GM12864 (cell line): ENCODE measurements at regions not wholly inside any gene's neighbourhood (a gene's known extent, or its start where the extent isn't known, plus 50 kb on each side); places are given as distances from the start of the nearest gene placed in this dataset.
"Not testable (repeated sequence)": the region's sequence is repeated elsewhere in the genome, so short reads cannot be mapped to it uniquely, and the experiment has no call there.

Source experiments
- DNase-seq: peaks from one replicate; pipeline ENCODE4 v3.0.0-alpha.2; 2011; ENCODE audit warnings: low read depth
- H3K4me3 ChIP-seq: 2 replicates; pipeline ENCODE4 v1.5.1; 2011; ENCODE audit warnings: mild to moderate bottlenecking, low read depth, low read length, control low read depth
- TF ChIP-seq, protein P1 (sequence below): IDR thresholded peaks from 2 replicates; pipeline ENCODE4 v1.5.1; 2011; ENCODE audit warnings: low read depth, mild to moderate bottlenecking, moderate library complexity, low read length, control low read depth, inconsistent platforms; ENCODE audit errors: missing control alignments

DNA sequence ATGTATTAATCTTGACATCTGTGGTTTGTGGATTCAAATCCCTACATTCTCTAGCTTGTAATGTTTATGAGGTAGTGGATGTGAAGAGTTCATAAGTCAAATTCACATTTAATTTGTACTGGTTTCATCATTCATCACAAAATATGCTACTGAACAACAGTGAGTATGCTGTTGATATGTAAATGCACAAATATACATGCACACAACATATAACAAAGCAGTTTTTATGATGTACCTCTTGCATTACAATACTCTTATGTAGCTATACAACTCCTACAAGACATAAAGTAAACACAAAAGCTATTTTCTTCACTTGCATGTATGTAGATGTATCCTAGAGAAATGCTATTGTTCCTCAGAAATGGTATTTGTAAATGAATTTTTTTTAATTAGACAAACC lies 111.0 kb upstream of the ANTXRL start:
- DNase-seq = no peak
- H3K4me3 ChIP-seq = no peak overlapping the region
- TF ChIP-seq, protein P1, sequence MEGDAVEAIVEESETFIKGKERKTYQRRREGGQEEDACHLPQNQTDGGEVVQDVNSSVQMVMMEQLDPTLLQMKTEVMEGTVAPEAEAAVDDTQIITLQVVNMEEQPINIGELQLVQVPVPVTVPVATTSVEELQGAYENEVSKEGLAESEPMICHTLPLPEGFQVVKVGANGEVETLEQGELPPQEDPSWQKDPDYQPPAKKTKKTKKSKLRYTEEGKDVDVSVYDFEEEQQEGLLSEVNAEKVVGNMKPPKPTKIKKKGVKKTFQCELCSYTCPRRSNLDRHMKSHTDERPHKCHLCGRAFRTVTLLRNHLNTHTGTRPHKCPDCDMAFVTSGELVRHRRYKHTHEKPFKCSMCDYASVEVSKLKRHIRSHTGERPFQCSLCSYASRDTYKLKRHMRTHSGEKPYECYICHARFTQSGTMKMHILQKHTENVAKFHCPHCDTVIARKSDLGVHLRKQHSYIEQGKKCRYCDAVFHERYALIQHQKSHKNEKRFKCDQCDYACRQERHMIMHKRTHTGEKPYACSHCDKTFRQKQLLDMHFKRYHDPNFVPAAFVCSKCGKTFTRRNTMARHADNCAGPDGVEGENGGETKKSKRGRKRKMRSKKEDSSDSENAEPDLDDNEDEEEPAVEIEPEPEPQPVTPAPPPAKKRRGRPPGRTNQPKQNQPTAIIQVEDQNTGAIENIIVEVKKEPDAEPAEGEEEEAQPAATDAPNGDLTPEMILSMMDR = no peak

DNA sequence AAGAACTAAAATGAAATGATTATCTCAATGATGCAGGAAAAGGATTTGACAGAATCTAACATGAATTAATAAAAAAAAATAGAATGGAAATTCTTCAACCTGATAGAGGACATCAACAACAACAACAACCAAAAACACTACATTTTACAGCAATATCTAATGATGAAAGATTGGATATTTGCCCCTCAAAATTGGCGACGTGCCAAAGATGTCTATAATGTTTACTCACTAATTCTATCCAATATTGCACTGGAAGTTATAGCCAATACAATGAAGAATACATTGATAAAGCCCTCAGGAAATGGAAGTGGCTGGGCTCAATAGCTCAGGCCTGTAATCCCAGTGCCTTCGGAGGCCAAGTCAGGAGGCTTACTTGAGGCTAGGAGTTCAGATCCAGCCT lies 99.4 kb upstream of the ANTXRL start:
- H3K4me3 ChIP-seq, DNase-seq: not testable (repeated sequence)

DNA sequence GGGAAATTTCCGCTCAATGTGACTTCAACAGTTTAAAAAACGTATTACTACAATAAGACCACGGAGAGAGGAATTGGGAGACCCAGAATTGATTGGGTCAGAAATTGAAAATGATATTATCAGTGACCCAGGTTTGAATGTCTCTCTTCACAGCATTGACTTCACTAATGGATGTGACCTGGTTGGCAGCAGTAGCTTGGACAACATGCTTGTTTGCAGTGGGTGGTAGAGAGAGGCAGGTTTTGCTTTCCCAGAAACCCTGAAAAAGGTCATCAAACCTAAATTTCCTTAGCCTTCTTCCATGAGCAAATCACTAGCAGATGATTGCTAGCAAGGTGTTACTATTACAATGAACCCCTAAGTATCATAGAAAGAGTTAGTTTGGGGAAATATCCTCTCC lies 89.7 kb upstream of the ANTXRL start:
- DNase-seq = no peak
- TF ChIP-seq, protein P1 = no peak
- no peak overlapping the region for H3K4me3 ChIP-seq

DNA sequence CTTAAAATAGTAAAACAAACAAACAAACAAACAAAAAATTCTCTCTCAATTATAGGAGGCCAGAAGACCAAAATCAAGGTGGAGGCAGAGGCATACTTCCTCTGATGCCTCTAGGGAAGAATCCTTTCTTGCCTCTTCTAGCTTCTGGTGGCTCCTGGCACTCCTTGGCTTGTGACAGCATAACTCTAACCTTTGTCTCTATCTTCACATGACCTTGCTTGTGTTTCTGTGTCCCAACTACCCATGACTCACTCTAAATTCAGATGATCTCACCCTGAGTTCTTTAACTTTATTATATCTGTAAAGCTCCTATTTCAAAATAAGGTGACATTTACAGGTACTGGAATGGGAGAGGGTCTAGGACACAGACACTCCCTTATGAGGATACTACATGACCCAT lies 88.3 kb upstream of the ANTXRL start:
- no peak overlapping the region for H3K4me3 ChIP-seq
- DNase-seq = no peak
- TF ChIP-seq, protein P1 = no peak

DNA sequence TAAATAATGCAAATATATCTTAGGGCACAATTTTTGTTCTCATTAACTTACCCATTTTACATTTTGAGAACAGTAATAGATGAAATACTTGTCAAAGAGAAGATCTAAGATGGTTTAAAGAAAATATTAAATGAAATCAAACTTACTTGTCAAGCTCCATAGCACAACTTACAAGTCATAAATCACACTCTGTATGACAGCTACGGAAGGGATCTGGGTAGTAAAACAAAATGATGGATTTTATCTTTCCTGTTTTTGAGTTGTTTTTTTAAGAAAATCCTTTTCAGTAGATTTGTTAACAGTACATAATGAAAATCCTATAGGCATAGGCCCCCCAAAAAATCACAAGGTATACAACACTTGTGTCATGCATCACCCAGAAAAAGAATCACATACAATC lies 84.4 kb upstream of the ANTXRL start:
- not testable (repeated sequence) for H3K4me3 ChIP-seq, DNase-seq

DNA sequence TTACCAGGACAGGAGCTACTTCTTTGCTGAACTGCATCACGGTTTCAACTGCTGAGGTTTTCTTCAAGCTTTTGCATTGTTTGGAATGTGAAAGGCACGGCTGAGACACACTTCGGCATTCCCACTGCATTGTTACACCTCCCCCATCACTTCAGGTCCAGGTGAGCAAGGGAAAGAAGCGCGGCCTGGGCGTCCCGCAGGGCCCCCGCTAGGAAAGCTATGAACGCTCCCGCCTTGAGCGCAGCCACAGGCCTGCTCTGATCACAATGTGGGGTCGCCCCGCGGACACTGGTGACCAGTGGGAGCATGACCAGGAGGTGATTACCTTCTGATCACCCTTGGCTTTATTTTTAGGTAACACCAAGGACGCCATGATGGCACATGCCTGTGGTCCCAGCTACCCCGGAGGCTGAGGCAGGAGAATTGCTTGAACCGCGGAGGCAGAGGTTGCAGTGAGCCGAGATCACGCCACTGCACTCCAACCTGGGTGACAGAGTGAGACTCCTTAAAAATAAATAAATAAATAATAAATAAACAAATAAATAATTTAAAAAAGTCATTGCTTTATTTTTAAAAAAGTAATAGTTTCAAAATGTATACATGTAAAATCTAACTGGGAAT lies 82.2 kb upstream of the ANTXRL start:
- H3K4me3 ChIP-seq, DNase-seq: not testable (repeated sequence)

DNA sequence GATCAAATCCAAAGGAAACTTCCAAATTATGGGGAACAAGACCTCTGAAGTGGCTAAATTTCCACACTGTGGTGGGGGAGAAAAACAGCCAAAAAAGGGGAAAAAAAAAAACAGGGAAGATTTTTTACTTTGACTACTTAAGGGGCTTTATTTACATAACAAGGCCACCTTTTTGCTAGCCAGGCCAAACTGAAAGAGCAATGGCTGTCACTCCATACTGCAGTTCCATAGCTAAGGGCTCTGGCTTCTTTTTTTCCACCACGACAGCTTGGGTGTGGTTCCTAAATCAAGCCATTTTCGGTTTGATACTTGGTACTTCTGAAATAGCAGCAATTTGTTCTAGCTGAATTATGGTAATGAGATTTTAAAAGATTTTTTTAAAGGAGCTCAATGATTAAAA lies 76.4 kb upstream of the ANTXRL start:
- H3K4me3 ChIP-seq, DNase-seq: not testable (repeated sequence)

DNA sequence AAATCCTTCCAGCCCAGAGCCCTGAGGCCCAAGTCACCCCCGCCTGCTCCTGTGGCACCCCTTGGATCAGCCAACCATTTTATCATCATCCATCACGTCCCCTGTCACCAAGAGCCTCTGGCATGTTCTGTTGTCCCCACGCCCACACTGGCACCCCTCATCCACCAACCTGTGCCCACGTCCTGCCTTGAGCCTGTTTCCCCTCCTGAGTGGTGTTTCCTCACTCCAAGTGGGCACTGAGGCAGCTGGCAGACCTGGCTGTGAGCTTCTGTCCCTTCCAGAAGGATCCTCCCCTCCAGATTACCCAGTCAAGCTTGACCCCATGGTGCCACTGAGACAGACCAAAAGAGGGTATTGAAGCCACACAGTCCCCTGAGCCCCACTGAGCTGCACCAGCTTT lies 71.4 kb upstream of the ANTXRL start:
- no peak overlapping the region for H3K4me3 ChIP-seq
- TF ChIP-seq, protein P1 = no peak
- DNase-seq = no peak

DNA sequence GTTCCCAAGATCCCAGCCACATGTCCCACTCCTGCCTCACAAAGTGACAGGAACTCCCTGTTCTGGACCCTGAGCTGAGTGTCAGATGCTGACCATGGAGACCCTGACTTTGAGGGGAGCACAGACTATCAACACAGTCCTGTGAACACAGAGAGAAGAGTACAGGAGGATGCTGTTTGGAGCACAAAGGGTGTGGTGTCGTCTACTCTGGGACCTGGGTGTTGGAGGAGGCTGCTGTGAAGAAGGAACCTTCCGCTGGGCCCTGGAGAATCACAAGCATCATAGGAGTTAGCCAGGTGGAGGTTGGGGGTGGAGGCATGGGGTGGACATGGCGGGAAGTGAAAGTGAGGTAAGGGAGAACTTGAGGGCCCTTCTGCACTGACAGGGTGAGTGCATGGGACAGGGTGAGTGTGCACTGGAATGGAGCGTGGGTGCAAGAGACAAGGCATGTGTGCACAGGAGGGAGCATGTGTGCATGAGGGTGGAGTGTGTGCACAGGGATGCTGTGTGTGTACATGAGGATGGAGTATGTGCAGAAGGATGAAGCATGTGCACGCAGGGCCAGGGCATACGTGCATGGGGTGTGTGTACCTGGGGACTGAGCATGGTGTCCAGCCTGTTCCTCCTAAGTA lies 70.7 kb upstream of the ANTXRL start:
- H3K4me3 ChIP-seq = no peak overlapping the region
- no peak for DNase-seq
- TF ChIP-seq, protein P1 = no peak
